Femur (tissue), 1 donor: ENCODE measurements at regions not wholly inside any gene's neighbourhood (a gene's known extent, or its start where the extent isn't known, plus 50 kb on each side); places are given as distances from the start of the nearest gene placed in this dataset.
"Not testable (repeated sequence)": the region's sequence is repeated elsewhere in the genome, so short reads cannot be mapped to it uniquely, and the experiment has no call there.

Source experiments
- DNase-seq: peaks from one replicate; pipeline ENCODE4 v3.0.0-alpha.2; 2017

DNA sequence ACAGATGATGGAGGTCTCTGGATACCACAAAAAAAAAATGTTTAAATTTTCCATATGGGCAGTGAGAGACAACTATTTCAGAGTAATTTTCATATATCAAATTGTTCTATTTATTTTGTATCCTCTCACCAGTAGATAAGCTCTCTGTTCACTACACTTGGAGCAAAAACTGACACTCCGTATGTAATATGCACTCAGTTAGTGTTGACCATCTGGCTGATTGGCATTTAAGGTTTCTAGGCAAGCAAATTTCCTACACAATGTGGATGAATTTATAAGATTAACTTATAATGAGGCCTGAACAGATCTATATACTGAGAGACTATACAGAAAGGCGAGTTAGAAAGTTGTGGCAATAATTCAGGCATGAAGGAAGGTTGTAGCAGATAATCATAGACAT lies 836.5 kb upstream of the SEMA6D start:
- no peak for DNase-seq

DNA sequence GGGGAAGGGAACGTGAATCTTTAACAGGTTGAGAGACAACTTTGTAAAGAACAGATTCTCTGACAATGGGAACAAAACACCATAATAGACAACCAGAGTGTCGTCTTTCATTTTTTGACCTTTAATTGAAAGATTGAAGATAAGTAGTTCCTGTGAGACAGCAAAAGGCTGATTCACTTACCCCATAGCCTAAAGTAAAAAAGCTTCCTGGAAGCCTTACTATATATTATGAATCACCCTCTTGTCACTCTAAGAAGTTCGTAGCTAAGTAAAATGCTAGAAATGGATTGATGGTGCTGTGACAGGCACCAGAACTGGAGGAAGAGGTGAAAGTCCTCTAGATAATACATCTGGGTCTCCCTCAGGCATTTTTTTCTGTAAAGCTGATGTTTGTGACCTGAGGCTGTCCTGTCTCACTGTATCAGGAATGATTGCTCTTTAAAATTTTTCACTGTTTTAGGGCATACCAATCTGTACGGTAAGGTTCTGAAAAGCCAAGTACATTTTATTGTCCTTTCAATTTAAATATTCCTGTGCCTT lies 824.6 kb upstream of the SEMA6D start:
- no peak for DNase-seq

DNA sequence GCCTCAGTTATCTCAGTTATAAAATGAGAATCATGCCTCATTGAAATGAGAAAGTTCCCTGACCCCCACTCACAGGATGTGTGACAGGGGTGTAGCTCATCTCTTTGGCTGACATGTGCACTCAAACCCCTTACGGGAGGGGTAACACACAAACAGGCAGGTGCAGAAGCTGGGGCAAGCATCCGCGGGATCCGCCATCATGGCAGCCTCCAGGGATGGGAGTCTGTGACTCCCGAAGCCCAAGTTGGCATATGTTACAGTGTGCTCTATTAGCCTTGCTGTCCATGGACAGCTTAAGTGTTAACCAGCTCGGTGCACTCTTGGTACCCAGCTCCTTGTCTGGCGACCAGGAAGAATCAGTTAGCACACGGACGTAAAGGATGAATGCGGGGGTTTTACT lies 822.7 kb upstream of the SEMA6D start:
- no peak for DNase-seq

DNA sequence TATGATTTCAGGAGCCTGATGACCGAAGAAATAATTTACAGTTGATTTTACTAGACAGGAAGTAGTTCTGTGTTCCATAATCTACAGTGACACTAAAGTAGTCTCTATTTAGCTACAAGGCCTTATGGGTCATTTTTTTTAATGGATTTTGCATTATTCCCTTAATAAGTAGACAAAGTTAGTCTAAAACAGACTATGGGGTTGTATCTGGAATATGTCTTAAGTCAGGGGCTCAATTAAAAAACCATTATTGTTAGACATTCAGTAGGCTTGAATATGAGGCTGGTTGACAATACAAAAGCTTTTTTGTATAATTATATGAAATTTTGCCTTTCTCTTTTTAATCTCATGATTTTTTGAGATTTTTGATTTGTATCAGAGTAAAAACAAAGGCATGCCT lies 820.0 kb upstream of the SEMA6D start:
- no peak for DNase-seq

DNA sequence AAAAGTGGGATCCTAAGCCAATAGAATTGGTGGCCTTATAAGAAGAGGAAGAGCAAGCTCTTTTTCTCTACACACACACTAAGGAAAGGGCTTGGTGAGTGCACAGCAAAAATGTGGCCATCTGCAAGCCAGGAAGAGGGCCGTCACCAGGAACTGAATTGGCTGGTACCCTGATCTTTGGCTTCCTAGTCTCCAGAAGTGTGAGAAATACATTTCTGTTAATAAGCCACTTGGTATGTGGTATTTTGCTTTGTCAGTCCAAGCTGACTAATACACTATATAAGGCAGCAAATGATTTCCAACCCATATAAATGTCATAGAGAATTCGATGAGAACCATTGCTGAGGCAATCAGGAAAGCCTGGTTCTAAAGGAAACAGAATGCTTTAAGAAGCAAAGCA lies 816.3 kb upstream of the SEMA6D start:
- no peak for DNase-seq

DNA sequence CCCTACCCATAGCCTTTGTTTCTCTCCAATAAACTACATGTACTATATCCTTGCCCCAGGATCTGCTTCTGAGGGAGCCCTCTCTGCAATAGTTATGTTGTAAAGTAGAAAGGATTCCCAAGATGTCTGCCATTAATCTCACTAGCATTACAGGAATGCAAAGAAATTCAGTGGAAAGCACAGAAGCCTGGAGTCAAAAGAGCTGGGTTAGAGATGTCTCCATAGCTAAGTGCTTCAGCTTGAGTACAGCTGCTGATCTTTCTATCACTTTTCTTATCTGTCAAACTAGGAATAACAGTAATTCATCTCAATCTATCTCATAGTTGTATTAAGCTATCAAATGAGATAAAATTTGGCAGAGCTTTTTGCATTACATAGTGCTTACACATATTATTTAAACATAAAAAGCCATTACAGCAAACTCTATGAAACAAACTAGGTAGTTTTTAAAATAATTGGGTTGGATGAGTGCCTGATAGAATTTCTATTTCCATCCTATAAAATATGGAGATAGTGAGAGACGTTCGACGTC lies 799.5 kb upstream of the SEMA6D start:
- no peak for DNase-seq

DNA sequence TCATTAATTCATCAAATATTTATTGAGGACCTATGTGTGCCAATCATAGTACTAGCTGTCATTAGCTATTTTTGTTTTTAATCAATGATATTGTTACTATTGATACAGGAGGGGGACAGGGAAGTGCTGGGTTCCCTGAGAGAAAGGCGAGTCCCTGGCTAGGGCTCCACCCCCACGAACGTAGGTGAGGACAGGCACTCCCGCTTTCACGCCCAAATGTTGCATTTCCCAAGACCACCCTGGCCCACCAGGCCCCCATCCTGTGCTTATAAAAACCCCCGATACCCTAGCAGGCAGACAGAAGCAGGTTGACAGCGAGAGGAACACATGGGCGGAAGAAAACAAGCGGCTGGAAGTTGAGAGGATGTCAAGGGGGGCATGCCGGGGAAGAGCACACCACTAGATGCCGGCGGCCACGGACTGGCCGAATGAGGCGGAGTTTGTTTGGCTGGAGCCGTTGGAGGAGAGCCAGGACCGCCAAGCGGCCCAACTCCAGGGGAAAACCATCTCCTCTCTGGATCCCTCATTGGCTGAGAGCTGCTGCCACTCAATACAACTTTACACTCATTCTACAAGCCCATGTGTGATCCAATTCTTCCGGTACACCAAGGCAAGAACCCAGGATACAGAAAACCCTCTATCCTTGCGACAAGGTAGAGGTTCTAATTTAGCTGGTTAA lies 798.7 kb upstream of the SEMA6D start:
- no peak for DNase-seq

DNA sequence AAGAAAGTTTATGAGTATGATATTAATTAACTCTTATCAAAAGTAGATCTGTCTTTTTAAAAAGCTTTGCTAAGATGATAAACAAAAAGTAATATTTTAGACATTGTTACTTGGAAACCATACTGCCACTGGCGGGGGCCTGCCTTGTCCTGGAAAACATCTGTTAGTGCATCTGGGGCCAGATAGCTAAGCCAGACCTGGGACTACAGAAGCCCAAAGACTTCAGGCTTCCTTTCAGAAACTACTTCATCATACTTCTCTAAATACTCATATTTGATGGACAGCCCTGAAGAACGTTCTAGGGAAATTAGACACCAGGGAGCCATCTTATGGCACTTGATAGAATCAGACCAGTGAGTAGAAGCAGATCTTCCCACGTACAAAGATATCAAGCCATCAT lies 795.4 kb upstream of the SEMA6D start:
- DNase-seq = peak; percentile 19

DNA sequence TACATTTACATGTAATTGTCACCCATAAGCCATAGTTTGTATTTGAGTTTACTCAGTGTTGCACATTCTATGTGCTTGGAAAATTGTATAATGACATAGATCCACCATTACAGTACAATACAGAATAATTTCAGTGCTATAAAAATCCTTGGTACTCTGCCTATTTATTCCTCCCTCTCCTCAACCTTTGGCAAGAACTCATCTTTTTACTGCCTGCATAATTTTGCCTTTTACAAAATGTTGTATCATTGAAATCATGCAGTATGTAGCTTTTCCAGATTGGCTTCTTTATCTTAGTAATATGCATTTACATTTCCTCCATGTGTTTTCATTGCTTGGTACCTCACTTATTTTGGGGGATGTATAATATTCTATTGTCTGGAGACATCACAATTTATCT lies 786.9 kb upstream of the SEMA6D start:
- DNase-seq = no peak

DNA sequence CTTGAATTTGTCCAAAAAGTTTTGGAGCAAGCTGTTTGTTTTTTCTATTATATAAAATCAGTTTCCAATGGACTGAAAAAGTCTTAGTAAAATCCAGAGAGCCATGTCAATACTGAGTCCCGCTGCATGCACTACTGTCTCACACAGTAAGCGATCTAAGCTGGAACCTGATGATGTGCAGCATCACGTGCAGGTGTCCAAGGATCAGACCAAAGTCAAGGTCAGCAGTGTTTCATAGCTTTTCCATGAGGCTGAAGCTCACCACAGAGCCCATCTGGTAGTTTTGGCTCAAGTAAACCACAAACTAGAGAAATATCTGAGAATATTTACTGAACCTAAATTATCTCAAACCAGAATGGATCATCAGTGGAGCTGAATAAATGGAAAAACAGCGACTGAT lies 784.0 kb upstream of the SEMA6D start:
- DNase-seq = no peak

DNA sequence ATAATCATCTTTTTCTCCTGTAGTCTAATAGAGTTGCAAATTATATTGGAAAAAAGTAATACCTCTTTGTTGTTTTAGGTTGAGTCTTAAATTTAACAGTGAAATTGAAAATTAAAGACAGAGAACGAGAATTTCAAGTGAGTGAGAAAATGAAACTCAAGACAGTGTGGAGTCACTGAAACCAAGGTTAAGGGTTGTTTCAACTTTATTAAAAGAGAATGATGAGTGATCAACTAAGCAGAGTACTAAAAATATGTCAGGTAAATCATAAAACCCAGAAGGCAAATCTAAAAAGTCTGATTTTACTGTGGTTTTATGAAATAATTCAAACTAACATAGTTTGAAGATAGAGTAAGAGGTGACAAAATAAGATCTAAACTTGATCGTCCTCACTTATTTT lies 782.5 kb upstream of the SEMA6D start:
- no peak for DNase-seq

DNA sequence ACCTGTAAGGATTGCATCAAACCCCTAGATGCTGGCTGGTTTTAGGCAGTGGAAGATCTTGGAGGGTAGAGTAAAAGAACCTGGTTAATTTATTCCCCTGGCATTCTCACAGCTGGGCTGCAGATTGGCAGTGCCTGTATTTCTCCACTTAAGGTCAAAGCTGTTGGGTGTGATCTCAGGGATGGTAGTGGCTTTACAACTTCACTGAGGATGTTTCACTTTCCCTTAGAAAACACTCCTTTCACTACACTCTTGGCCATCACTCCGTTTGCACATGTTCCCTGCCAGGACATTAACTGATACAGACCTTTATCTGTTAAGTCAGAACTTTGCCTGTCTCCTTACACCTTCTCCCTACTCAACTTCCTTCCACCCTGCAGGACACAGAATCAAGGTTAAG lies 779.1 kb upstream of the SEMA6D start:
- DNase-seq = no peak

DNA sequence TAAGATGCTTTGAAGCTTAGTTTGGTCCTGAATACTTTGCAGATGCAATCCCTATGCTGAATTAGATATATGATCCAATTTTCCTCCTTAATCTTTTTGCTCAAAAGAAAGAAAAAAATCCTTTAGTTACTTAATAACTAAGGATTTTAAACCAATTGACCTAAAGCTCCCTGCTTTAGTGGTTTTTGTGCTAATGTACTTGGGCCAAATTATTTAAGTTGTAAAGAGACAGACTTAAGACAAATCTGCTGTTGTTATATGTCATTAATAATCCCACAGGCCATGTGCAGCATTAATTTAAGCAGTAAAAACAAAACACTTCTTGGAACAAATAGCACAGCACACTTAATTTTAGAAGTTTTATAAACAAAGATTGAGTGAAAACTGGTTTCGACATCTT lies 776.1 kb upstream of the SEMA6D start:
- no peak for DNase-seq

DNA sequence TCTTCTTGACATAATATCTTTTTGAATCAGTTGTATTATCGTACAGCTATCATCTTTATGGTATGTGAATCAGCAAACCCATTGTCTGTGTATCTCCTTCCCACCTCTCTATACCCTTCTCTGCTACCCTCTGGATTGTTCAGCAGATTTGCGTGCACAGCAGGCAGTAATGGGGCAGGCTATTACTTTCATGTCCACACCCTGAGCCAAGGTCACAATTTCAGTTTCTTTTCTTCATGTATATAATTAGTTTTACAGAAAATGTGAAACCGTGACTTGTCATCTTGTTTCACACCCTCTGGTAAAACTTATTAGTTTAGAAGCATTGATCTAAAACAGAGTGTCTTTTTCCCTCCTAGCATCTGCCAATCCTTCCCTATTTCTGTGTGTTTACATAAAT lies 770.4 kb upstream of the SEMA6D start:
- no peak for DNase-seq

DNA sequence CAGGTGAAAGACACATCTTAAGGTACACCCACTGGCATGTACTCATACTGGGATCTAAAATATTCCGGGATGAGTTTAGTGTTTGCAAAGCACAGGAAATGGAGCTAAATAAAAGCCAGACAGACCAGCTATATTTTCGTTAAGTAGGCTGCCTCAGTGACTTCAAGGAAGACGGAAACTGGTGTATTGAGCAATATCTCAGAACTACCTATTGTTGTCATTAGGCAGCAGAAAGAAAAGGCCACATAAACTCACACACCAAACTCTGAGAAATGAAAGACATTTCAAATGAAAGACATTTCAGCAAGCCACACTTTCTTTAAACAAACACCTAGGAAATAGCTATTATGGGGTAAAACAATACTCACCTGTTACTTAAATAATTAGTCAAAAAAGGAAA lies 761.7 kb upstream of the SEMA6D start:
- no peak for DNase-seq

DNA sequence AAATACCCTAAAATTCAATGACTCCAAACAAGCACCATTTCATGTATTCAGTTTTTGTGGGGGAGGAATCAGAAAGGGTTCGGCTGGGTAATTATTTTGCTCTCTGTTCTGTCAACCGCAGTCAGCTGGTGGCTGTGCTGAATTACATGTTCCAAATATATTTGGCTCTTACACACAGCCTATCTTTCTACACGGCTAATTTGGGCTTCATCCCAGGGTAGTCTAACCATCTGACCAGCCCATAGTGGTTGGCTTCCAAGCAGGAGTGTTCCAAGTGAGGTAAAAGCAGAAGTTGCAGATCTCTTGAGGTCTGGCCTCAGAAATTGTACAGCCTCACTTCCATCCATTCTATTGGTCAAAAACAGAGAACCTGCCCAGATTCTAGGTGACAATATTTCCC lies 760.8 kb upstream of the SEMA6D start:
- DNase-seq = peak; percentile 36

DNA sequence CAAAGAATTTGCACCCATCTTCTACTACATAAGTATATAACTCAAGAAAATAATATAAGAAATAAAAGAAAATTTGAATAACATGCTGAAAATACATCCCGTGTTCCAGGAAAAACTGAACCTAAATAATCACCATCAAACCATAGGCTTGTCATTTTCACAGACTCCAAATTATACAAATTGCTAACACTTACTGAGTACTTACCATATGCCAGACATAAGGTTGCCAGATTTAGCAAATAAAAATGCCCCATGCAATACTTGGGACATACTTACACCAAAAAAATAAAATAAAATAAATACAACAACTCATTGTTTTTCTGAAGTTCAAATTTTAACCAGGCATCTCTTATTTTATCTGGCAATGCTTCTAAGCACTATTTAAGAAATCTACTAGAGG lies 760.4 kb upstream of the SEMA6D start:
- no peak for DNase-seq

DNA sequence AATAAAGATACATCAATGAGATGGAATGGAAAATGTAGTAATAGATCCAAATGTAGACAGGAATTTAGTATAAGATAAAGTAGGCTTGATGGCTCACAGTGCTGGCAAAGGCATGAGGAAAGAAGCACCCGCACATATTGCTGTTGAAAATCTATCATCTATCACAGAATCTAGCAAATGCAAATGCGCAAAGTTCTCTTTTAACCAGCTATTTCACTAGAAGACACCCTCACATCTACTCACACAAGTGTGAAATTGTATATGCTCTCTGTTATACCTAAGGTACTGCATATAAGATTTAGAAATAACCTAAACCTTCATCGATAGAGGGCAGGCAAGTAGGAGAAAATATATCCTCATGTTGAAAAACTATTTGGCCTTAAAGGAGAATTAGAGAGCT lies 756.7 kb upstream of the SEMA6D start:
- DNase-seq = no peak

DNA sequence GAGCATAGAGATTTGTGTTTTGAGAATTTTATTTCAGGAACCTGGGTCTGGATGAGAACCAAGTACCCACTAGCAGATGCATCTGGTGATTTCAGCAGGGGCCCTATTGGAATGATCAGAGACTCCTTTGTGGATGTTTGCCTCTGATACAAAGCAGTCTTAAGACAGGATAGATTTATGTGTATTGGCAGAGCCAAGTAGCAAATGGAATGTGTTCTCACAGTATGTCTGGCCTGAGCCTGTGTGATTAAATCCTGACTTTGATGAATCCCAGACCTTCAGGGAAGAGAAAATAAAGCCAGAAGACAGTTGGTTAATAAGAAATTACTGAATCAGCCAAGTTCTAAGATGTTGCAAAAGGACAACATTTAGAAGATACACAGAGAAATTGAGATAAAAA lies 755.5 kb upstream of the SEMA6D start:
- no peak for DNase-seq

DNA sequence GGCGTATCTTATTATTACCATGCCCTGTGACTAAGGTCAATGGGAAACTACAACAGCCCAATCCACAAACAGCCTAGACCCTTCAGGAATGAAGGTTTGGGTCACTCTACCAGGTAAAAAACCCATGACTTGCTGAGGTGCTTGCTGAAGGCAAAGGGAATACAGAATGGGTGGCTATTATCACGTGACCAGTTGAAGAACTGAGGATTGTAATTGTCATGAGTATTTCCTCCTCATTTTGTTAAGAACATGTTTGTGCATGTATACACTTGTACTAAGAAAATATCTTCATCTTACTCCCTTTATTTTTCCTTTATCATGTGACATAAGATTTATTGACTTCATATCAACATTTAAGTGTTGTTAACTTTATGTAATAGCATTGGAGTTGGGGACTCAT lies 729.2 kb upstream of the SEMA6D start:
- DNase-seq = not testable (repeated sequence)

DNA sequence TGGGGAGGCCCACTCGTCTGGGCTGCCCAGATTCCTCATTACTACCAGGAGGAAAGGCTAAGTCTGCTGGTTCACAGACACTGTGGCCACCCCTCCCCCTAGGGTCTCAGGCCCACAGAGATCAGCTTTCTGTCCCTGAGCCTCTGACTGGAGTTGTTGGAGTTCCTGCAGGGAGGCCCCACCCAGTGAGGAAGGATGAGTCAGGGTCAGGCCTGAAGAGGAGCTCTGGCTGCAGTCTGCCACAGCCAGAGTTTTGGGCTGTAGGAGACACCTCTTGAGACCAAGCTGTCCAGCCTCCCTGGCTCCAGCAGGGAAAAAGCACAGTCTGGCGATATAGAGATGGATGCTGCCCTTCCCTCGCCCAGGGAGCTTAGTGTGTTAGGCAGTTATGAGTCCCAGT lies 720.9 kb upstream of the SEMA6D start:
- DNase-seq = no peak

DNA sequence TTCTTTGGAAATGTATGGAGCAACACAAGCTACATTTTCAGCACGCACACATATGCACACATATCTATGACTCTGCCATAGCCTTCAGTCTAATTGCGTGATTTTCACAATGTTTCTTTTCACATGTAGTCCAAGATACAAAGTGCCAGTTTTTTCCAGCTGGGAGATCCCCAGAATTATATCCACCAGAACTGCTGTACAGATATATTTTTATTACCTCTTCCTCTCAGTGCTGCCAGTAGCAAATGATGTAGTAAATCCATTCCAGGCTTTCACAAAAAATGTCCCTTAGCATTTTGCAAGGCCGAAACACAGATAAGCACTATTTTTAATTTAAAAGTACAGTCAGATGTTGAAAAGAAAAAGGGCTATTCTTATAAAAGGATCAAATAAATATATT lies 719.8 kb upstream of the SEMA6D start:
- DNase-seq = no peak

DNA sequence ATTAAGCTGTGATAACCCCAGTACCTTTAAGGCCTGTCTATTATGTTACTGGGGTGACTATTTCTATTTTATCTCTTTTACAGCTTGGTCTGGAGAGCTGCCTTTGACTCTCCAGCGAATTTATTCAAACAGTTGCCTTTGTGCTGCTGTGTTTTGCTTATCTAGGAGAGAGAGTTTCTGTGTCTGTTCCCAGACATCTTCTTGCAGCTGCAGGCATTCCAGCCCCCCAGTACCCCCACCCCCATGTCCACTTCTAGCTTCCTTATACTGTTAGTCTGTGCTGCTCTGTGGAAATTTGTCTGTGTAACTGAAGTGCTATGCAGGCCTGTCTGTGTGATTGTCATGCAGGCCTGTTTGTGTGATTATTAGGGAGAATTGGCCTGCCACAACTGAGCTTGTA lies 713.7 kb upstream of the SEMA6D start:
- no peak for DNase-seq

DNA sequence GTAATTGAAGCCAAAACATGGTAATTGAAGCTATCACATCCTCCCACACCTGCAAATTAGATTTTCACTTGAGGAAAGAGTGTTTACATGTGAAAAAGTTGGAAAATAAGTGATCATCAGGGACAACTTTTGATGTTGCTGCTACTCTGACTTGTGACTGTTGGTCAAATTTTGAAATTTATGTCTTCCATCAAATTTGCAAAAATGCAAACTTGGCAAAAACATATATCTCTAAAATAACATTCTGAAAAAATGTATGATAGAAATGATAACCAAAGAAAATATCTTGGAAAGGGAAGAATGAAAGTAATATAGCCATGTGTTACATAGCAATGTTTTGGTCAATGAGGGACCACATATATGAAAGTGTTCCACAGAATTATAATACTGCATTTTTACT lies 703.9 kb upstream of the SEMA6D start:
- DNase-seq = no peak

DNA sequence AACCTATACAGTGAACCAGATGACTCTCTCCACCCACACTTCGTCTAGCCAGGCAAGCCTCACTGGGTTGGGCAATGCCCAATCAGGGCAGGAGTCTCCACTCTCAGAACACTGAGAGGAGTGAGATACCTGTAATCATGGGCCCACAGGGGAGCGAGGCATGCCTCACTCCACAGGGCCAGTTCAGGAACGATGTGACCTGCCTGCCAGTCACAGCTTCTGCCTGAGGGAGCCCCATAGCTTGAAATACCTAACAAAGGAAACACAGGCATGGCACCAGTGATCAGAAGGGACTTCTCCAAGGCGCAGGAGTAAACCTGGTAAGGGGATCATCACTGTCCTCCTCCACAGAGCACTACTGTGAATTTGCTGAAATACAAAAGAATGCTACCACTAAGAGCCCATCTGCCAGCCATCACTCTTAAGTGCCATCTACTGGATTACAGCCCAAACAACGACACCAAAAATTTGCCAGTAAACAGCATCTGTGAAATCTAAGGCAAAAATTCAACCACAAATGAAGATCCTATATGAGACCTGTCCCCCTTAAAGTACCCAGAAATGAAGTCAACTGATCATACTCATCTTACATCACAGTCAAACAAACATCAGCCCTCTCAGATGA lies 689.9 kb upstream of the SEMA6D start:
- DNase-seq = no peak
